ENCODE measurements at regions not wholly inside any gene's neighbourhood (a gene's known extent, or its start where the extent isn't known, plus 50 kb on each side); places are given as distances from the start of the nearest gene placed in this dataset.
"Not testable (repeated sequence)": the region's sequence is repeated elsewhere in the genome, so short reads cannot be mapped to it uniquely, and the experiment has no call there.

- DNase-seq: no peak
Observed at GRCh38 chr6:169406804-169407203, 153.2 kb upstream of the THBS2 start.

DNA sequence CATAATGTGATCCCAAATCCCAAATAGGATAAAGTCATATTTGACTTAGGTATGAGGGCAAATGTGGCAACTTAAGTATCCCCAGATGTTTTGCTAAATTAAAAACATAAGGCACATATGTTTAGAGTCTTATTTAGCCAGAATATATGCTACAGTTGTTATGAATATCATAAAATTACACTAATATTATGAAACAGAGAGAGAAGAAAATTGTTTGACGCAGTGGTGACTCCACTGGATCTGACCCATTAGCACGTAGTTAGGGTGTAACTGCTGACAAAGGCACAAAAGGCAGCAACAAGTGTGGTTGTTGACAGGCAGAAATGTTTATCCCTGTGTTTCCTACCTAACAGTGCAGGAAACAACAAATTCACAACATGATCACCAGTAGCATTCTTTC is 152.4 kb upstream of the THBS2 start:
- DNase-seq: no peak

- no peak for DNase-seq
Observed at GRCh38 chr6:169404828-169405227, 151.2 kb upstream of the THBS2 start.

GRCh38 chr6:169398342-169399105 is 144.9 kb upstream of the THBS2 start:
- no peak for DNase-seq

GRCh38 chr6:169397684-169398083 is 144.0 kb upstream of the THBS2 start:
- DNase-seq: no peak

DNA sequence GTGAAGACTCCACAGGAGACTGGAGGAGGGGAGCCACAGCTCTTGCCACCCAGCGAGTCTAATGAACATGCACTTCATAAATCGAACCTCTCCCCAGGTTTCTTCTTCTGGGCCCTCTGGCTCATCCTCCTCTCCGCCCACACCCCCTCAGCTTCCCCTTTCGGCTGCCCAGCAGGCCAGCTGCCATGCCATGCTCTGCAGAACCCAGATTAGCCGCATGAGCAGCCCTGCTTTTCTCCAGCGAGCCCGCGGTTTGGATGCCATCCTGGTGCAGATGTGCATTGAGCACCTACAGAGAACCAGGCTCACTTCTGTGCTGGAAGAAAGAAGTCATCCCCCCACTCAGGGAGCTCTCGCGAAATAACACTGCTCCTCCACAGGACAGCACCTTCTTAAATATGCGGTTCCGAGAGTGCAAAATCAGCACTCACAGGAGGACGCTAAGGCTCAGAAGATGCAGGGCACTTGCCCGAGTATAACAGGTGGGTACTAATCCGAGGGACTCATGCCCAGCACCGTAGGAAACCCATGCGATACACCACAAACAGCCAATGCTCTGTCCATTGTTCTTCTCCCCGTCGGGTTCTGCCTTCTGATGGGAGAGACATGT is 143.0 kb upstream of the THBS2 start:
- DNase-seq: no peak

DNA sequence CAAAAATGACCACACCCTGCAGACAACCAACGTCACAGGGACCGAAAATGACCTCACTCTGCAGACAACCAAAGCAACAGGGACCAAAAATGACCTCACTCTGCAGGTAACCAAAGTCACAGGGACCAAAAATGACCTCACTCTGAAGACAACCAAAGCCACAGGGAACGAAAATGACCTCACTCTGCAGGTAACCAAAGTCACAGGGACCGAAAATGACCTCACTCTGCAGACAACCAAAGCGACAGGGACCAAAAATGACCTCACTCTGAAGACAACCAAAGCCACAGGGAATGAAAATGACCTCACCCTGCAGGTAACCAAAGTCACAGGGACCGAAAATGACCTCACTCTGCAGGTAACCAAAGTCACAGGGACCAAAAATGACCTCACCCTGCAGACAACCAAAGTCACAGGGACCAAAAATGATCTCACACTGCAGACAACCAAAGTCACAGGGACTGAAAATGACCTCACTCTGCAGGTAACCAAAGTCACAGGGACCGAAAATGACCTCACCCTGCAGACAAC is 142.4 kb upstream of the THBS2 start:
- DNase-seq: not testable (repeated sequence)

DNA sequence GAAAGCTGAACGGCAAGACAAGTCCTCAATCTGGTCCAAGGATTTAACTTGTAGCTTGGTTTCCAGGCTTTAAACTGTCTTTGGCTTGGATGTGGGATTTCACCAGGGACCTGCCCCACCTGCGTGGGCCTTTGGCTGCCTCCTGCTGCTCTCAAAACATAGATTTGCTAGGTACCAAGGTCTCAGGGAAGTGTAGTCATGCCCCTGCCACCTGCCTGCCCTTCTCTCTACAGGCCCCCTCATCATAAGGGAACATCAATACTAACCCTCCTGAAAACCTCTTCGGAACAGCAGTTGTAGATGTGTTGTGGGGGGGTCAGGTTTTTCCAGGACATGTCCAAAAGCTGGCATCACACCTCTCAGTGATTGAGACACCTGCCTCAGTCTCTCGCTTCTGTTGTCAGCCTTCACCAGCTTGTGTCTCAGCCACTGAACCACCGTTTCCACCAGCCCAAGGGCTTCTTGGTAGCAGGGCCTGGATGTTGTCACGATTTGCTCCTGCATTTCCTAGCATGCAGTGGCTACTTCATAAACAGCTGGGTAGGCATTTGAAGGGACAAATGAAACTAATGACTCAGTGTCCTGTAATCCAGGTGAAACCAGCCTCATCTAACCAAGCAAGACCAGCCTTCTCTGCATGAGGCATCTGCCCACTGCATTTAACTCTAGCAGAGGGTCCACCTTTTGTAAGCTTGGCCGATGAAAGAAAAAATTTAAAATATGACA is 141.6 kb upstream of the THBS2 start:
- DNase-seq: no peak

DNA sequence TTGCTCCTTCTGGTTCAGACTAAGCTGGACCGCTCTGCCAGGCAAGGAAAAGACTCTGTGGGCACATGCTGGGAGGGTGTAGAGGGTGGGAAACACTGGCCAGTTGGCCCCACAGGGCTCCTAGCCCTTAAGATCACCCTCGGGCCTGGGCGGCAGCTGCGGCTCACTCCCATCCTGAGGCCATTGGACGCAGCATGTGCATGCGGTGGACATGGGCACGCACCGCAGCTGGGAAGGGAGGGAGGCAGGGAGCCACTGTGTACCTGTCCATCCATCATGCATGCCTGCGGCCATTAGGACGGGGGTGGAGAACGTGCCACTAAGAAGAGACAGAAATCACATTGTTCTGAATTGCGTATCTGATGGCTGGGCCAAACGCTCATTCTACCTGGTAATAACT is 140.1 kb upstream of the THBS2 start:
- no peak for DNase-seq

GRCh38 chr6:169391473-169392071 is 137.9 kb upstream of the THBS2 start:
- DNase-seq: no peak

DNA sequence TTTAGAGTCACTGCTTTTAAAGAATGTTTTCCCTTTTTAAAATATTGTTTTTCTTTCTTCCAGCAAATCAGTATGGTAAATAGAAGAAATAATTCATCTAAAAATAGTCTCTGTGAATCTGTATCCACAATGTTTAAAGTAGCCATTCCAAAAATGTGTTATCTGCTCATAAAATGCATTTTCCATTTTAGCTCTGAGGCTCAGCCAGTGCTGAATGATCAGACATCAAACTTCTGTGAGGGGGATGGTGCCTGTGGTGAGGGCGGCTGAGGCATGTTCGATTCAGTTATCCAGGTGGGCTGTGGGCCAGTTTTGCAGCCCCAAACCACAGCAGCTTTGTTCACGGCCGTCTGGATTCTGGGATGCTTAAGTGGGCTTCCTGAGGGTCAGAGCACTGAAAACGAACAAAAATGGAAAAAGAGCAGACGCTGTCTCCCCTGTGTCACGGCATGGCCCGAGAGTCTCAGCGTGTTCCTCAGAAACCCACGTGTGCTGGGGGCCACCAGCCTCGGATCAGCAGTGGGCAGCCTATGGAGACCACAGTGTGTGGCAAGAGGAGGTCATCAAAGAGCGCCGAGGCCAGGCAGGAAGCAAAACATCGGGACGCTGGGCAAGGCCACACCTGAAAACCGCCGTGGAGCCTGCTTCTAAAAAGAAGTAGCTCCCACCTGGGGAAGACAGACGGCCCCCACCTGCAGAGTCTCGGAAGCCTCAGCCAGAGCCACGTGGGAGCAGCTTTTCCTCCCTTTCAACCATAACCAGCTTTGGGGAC is 134.9 kb upstream of the THBS2 start:
- no peak for DNase-seq

GRCh38 chr6:169387809-169388383 is 134.2 kb upstream of the THBS2 start:
- DNase-seq: no peak

GRCh38 chr6:169386411-169387057 is 132.9 kb upstream of the THBS2 start:
- no peak for DNase-seq

DNA sequence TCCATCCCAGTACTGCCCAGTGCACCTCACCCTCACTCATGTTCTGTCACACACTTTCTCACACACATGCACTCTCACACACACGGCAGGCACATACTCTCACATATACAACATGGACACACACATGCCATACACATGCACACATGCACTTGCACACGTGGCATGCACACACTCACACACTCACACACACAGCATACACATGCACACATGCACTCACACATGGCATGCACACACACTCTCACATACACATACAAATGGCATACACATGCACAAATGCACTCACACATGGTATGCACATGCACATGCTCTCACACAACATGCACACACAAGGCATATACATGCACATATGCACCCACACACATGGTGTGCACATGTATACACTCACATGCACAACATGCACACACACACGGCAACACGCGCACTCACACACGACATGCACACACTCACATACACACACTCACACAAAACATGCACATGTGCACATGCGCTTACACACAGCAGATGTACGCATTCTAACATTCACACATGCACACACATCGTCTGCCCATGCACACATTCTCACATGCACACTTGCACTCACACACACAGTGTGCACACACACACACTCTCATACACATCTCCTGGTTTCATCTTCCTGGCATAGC is 131.7 kb upstream of the THBS2 start:
- no peak for DNase-seq

- no peak for DNase-seq
Observed at GRCh38 chr6:169384291-169384690, 130.6 kb upstream of the THBS2 start.

DNA sequence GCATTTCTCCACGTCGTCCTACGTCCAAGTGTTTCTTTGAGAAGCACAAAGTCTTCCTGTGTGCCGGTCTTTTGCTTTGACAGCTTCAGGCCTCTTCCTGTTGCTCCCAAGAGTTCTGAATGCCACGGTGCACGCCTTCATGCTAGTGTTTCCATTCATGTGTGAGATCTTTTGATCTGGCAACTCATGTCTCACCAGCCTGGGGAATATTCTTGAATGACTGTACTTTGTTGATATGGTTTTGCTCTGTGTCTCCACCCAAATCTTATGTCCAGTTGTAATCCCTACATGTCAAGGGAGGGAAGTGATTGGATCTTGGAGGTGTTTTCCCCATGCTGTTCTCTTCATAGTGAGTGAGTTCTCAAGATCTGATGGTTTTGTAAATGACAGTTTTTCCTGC is 129.6 kb upstream of the THBS2 start:
- no peak for DNase-seq

GRCh38 chr6:169382735-169383134 is 129.1 kb upstream of the THBS2 start:
- no peak for DNase-seq

DNA sequence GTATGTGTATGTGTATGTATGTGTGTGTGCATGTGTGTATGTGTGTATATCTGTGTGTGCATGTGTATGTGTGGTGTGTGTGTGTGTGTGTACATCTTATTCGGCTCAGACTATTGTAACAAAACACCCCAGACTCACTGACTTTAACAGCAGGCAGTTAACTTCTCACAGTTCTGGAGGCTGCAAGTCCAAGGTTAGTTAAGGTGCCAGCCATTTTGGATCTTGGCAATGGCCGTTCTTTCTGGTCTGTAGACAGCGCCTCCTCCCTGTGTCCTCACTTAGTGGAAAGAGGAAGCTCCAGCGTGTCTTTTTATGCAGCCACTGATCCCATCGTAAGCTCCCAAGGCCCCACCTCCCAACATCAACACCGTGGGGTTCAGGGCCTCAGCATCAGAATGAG is 128.3 kb upstream of the THBS2 start:
- no peak for DNase-seq

DNA sequence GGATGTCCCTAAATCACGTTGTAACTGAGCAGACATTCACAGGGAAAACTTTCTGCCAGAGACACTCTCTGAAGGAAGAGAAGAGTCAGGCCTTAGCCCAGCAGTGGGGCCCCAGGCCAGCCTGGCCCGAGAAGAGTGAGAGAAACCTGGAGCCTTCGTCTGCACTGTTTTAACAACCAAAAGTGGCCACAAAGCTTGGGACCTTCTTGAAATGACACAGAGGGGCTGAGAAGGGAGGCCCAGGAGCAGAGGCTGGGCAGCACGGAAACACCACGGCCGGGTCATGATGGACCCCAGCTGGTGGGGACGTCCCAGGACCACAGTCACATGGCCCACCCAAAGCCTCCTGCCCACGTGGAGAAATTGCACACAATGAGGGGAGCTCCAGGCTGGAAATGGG is 126.8 kb upstream of the THBS2 start:
- DNase-seq: no peak

DNA sequence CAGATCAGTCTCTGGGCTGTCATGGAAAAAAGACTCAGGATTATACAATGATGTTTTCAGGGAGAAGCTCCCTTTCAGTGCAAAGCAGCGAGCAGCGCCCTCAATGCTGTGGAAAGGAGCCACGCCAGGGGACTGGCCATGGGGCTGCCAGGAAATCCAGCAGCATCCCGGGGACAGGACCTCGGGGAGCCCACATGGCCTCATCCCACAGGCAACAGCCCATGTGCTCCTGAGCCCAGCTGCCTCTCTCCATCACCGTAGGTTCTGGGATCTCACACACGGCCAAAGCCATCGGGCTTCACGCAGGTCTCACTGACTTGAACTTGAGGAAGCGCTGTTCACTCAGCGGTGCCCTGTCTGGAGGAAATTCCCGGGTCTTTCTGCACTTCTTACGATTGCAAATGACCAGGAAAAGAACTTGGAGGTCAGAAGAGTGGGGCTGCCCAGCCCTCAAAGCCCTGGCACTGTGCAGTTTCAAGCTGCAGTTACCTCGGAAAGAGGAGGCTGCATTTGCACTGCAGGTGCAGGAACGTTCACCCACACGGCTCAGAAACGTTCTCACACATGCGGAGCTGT is 125.9 kb upstream of the THBS2 start:
- no peak for DNase-seq
